Sciatic nerve (tissue), 2 donors: ENCODE measurements at regions not wholly inside any gene's neighbourhood (a gene's known extent, or its start where the extent isn't known, plus 50 kb on each side); places are given as distances from the start of the nearest gene placed in this dataset.

Source experiments
- ATAC-seq: fragments of 200-7000 bp; cut with Tn5 transposase; one replicate; pipeline ENCODE4 v1.9.1; 2020; ENCODE audit warnings: mild to moderate bottlenecking, moderate library complexity
- DNase-seq: peaks from one replicate; pipeline ENCODE4 v3.0.0-alpha.2; 2020; ENCODE audit warnings: low spot score
- intact Hi-C: fragments of 100-400 bp; cut with DNase I; formaldehyde crosslinking; loops from one replicate; pipeline ENCODE4 v1.14.2; 2022
- donor health status: DM: no; HTN: no; CAD: no.
- donor health status: DM: no; HTN: no; CAD: no.

DNA sequence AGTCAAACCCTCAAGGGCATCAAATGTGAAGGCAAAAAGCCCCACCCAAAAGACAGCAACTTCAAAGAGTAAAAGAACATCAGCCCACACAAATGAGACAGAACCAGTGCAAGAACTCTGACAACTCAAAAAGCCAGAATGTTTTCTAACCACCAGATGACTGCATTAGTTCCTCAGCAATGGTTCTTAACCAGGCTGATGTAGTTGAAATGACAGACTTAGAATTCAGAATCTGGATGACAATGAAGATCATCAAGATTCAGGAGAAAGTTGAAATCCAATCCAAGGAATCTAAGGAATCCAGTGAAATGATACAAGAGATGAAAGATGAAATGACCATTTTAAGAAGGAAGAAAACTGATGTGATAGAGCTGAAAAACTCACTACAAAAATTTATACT lies 339.7 kb downstream of the KIF4B start:
- no peak for ATAC-seq
- no peak for DNase-seq
- intact Hi-C loops = no loop called here

DNA sequence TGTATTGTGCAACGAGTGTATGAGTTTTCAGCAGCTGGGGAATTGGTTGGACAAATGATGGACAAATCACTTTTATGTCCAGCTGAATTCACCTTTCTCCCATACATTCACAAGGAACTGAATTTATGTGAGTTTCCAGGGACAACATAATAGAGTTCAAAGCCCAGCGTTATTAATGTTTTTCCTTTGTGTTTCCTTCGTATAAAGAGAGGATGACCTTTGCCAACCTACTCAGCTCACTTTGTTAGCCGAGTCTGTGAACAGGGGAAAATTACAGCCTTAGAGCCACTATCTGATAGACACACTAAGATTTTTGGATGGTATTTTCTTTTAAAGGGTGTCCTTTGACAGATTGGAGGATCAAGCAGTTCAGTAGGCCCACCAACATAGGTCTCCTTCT lies 352.5 kb downstream of the KIF4B start:
- ATAC-seq (no peak), DNase-seq (no peak)
- intact Hi-C loops = no loop called here

DNA sequence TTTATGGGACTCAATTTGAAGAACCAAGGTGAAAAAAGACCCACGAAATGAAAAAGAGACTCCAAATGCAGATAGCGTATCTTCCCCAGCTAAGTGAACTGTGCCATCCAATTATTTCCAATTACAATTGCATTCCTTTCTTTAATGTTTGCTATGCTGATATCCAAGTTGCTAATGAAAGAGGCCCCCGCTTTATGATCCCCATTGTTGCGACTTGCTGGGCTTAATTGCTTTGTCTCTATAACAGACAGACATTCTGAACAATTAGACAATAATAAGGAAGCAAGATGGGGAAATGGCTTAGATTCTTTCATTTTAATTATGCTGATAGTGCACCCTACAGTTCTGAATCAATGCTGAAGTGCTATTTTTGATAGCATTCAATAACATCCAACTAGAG lies 354.3 kb downstream of the KIF4B start:
- DNase-seq = no peak
- ATAC-seq = no peak
- intact Hi-C loops = no loop called here

DNA sequence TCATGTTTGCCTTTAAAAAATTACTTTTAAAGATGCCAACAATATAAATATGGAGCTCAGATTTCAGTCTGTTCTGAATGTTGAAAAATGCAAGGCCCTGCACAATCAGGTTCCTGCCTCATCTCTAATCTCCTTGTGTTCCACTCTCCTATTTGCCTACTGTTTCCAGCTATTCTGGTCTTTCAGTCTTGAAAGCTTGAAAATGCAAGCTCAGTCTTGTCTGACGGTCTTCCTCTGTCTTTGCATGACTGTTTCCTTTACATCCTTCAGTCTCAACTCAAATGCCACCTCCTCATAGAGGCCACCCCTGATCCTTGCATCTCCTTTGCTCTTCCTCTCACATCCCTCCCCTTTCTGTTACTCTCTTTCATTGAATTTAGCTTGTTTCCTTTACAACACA lies 354.9 kb downstream of the KIF4B start:
- intact Hi-C loops = no loop called here
- ATAC-seq (no peak), DNase-seq (no peak)

DNA sequence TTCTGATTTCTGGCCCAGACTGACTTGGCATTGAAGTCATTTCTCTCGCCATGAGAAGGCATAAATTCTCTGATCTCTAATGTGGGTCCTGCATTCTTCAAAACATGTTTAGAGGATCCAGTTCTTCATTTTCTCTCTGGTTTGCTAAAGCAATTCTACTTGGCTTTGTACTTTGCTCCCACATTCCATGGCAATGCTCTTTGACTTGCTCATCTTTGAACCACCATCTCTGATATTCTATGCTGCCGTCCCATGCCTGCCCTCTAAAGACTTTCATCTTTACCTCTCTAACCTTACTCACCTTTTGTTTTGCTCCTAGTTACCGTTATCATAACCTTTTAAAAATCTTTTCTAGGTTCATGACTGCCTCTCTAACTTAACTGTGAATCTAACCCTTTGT lies 366.9 kb downstream of the KIF4B start:
- no peak for ATAC-seq
- no peak for DNase-seq
- intact Hi-C loops = no loop called here

DNA sequence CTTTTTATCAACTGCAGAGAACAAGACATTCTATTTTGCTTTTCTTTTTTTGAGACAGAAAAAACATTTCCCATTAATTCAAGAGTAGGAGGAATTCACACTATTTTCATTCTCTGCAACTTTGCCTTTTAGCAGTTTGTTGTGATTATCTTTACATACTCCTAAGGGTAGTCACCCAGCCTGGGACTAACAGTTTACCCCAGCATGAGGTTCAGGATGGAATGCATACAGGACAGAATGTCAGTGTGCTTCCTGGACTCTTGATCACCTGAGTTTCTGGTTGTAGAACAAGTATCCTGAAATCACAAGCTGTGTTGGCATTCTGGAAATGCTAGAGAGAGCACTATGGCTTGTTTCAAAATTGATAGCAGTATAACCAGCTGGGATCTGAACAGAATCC lies 368.1 kb downstream of the KIF4B start:
- intact Hi-C loops = no loop called here
- DNase-seq (no peak), ATAC-seq (no peak)

DNA sequence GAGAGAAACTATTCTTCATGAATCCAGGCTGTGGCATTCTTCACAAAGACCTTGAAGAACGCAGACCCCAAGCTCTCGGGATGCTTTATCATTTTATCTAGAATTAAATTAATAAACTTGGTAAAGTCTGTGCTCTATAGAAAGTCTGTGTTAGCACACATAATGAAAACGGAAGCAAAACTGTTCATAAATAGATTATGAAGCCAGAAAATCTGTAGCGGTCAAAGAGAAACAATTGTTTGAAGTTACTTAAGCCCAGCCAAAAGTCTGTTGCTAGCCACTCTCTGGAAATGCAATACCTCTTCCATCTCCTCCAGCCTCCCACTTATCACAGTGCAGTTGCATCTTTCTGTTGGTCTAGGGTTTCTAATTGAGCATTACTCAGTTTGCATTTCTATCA lies 375.9 kb downstream of the KIF4B start:
- intact Hi-C loops = no loop called here
- DNase-seq = no peak
- ATAC-seq = no peak

DNA sequence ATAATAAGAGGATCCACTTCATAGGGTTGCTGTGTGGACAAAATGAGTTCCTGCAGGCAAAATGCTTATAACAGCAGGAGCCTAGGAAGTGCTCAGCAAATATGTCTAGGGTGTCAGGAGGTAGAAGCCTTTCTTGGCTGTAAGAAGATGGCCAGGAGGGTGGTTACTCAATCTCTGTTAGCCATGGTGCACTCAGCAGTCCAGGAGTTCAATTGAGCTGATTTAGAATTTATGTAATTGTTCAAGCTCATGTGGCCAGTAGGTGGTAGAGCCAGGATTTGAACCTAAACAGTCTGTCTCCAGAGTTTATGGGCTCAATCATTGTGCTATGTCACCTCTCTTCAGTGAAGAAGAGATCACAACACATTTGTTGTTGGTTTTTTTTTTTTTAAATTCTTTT lies 381.2 kb downstream of the KIF4B start:
- intact Hi-C loops = no loop called here

DNA sequence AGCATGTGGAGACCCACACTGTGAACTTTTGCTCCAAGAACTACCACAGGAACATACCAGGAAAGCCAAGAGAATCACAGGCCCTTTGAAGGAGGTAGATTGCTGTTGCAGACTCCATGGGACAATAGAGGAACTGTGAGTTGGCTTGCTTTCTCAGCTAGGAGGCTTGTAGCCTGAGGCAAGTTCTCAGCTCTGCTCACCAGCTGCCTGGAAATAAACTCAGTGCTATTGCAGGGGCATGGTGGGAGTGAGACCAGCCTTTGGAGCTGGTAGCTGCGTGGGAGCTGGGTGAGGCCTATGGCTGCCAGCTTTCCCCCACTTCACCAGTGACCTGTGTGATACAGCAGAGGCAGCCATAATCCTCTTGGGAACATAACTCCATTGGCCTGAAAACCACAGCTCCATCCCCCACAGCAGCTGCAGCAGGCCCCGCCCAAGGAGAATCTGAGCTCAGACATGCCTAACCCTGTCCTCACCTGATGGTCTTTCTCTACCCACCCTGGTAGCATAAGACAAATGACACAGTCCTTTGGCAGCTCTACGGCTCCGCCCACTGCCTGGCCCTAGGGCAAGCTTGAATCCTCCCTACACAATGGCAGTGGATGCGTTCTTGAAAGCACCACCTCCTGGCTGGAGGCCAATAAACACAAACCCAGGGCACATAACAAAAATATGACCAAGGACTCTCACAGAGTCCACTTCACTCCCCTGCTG lies 389.5 kb downstream of the KIF4B start:
- no peak for ATAC-seq

More for the DNA sequence above, 381.2 kb downstream of the KIF4B start:
- no peak for DNase-seq
- no peak for ATAC-seq

DNA sequence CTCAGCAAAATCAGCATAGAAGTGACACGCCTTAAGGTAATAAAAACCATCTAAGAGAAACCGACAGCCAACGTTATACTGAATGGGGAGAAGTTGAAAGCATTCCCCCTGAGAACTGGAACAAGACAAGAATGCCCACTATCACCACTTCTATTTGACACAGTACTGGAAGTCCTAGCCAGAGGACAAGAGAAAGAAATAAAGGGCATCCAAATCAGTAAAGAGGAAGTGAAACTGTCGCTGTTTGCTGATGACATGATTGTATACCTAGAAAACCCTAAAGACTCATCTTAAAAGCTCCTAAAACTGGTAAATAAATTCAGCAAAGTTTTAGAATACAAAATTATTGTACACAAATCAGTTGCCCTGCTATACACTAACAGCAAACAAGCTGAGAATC lies 393.3 kb downstream of the KIF4B start:
- intact Hi-C loops = no loop called here
- DNase-seq = no peak
- no peak for ATAC-seq

More for the DNA sequence above, 389.5 kb downstream of the KIF4B start:
- intact Hi-C loops = no loop called here
- DNase-seq = no peak

DNA sequence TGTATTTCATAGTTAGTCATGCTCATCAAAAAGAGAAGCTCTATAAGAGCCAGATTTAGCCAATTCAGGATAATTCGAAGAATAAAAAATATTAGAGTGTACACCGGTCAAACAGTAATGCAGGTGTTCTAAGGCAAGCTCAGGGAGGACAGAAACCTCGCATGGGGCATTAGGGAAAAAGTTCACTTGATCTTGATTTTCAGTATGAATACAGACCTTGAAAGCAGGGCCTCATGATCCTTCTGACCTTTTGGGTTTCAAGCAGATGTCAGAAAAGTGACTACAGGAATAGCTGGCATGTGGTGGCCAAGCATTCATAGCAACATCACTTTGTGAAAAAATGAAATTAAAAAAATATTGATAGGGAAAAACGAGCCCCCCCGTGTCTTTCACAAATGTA lies 394.9 kb downstream of the KIF4B start:
- intact Hi-C loops = no loop called here
- DNase-seq = no peak
- no peak for ATAC-seq

DNA sequence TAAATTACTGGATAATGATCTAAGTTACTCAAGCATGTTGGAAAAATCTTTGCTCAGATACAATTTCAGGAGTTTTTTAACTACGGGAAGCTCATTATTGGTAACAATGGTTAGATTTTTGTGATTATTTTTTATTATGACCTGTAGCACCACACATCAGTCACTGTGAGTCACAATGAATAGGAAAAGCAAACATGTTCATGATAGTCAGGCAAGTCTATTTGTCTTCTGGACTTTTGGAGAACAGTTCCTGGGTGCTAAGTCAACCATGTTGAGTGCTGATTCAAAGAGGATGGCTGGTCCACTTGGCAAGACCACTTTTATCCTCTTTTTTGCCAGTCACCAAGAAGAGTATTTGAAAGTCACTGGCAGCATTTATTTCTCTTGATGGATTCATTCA lies 403.2 kb downstream of the KIF4B start:
- no peak for ATAC-seq
- intact Hi-C loops = no loop called here
- no peak for DNase-seq

DNA sequence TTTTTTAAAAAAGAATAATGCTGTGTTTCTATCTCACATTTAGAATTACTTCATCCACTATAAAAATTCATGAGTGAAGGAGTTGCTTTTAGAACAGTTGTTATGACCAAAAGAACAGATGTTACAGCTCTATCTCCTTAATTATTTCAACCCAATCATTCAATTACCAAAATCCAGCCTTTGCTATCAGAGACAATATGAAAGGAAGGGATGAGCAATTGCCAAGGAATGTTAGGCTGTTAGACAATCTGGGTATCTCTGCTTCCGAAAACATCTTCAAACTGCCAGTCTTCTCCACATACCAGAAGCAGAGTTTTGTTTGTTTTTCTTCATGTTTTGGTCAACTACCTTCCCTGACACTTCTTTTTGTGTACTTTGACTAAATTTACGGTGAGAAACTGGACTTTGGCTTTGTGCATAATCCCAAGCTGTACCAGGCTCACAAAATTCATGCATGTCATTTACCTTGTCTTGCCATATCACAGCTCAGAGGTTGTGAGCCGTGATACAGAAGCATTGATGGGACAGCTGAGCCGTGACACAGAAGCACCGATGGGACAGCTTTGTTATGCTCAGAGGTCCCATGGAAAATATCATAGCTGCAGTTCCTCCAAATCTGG lies 405.5 kb downstream of the KIF4B start:
- intact Hi-C loops = no loop called here
- no peak for DNase-seq
- ATAC-seq = no peak

DNA sequence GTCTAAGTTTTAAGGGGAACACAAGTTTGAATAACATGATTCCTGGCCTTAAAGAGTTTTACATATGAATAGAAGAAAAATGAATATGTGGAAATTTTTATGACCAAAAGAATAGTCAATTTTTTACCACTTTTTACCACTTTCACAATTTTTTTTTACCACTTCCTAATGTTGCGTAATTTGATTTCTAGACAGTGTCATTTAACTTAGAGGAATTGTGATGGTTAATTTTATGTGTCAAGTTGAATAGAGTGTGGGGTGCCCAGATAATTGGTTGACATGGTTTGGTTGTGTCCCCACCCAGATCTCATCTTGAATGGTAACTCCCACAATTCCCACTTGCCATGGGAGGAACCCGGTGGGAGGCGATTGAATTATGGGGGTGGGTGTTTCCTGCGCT lies 416.6 kb downstream of the KIF4B start:
- intact Hi-C loops = no loop called here
- DNase-seq (no peak), ATAC-seq (no peak)

DNA sequence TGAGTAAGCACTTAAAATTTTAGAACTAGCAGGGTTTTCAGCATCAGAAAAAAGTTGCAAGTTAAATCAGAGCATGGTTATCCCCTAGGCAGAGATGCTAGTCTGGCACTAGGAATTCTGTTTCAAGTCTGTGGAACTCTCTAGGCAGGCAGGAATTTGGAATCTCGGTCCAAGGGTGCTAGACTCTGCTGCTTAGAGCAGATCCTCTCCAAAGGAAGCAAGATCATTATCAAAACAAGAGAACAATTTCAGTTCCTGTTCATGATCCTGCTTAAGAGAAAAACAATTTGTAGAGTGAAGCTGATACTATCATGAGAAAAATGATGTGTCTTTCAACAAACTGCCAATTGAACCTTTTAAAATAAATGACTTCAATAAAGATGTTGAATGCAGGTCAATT lies 420.7 kb downstream of the KIF4B start:
- intact Hi-C loops = no loop called here

DNA sequence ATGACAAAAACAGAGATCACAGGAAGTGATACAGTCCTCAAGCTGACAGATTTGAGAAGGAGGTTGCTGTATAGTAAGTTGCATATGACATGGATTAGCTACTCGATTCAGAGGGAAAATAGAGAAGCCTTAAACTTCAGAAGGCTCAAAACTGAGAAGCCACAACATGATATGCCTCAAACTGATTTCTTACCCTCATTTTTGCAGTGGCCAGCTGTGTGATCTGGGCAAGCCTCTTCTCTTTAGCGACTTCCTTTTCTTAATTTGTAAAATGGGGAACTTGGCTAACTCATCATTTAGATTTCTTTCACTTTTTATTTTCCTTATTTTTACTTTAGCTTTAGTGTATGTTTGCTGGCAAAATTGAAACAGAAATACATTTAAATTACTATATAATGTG lies 421.1 kb downstream of the KIF4B start:
- intact Hi-C loops = no loop called here
- no peak for ATAC-seq

More for the DNA sequence above, 420.7 kb downstream of the KIF4B start:
- no peak for DNase-seq
- no peak for ATAC-seq

DNA sequence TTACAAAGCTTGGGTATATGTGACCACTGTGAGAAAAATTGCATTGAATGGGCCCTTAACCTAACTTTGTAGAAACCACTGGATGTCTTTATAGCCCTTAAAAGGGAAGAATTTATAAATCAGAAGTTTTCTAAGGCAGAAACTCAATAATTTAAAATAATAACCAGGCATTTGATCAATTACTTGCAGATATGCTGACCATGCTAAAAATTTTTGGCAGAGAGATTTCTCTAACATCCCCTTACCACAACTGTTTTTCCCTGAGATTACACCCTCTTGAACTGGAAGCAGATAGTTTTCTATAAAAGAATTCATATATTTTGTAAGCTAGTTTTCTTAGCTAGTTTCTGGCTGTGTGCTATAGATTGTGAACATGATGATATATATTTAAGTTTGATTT lies 428.3 kb downstream of the KIF4B start:
- intact Hi-C loops = no loop called here

More for the DNA sequence above, 421.1 kb downstream of the KIF4B start:
- no peak for DNase-seq

DNA sequence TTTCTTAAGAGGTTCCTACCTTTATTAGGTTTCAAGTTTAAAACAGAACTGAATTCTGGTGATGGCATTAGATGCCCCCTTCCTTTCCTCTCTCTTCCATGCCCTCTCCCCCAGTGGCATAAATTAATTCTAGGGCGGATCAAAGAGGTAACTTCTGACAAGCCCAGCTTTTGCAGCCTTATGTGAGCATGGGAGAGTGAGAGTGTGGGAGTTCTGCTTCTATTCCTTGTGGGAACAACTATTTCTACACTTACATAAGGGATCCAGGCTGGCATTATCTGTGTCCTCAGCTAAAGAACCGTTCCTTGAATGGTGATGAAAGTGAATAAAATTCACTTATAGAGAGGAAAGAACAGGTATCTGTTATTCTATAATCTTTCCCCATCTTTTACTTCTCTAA lies 437.6 kb downstream of the KIF4B start:
- intact Hi-C loops = loop anchor here (5.0 kb wide), 1 partner anchor 1819 kb away; no protein-coding TSS in a partner anchor
- ATAC-seq (no peak), DNase-seq (no peak)

More for the DNA sequence above, 428.3 kb downstream of the KIF4B start:
- no peak for ATAC-seq
- no peak for DNase-seq

DNA sequence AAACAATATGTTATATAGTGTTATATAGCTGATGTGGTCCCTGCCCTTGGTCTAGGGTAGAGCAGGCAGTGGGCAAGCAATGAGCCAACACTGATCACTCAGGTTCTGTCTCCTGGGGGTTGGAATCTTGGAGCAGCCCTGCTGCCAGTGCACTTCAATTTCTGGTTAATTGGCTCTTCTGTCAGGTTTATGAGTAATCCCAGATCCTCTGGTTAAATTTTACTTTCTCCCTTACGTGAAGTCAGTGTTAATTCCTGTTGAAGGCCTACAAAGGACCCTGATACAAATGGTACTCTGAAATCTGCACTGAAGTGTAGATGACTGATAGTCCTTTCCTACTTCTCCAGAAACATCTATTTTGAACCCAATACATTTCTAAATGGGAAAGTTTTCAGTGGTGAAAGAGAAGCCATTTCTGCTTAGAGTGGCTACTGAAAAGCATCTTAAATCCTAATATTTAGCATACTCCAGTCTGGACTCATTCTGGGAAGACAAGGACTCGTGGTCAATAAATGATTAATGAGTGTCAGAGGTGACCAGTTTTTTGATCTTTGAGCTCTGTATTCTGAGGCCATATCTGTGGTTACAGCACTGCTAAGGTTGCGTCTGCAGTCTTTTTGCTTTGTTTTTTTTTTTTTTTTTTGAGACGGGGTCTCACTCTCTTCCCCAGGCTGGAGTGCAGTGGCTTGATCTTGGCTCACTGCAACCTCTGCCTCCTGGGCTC lies 442.4 kb downstream of the KIF4B start:
- intact Hi-C loops = no loop called here
- no peak for DNase-seq
- no peak for ATAC-seq

DNA sequence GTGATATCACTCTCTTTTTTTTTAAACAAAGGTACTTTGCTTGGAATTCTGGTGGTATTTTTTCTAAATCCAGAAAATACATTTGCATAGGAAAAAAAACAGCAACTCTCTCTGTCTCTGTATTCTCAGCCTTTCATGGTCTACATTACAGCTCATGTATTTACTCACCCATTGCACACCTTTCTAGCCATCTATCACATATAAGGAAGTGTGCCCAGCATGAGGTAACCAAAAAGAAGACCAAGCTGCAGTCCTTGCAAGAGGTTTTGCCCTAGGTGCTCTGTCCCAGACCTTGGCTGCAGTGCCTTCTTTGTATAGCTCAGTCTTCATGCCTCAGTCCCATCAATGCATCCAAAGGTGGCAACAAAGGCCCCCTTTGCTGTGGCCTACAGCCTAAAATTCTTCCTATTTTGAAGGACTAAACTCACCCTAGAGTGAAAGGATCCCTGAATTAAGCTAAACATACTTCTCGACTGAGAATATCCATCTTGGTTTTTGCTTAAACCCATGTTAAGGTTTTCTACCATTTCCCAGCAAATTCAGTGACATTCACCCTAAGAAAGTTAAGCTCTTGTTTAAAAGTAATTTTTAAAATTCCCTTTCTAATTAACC lies 446.4 kb downstream of the KIF4B start:
- intact Hi-C loops = no loop called here
- DNase-seq (no peak), ATAC-seq (no peak)
